Osteocyte (in vitro differentiated cells): ENCODE measurements at regions not wholly inside any gene's neighbourhood (a gene's known extent, or its start where the extent isn't known, plus 50 kb on each side); places are given as distances from the start of the nearest gene placed in this dataset.

ENCODE experiments used
- DNase-seq: peaks from one replicate; pipeline ENCODE4 v3.0.0; 2021; ENCODE audit warnings: mixed read lengths; ENCODE audit not compliant: unreplicated experiment; ENCODE audit errors: extremely low spot score
- H3K27ac Mint-ChIP-seq: one replicate; pipeline ENCODE4 v1.8.0; 2021; ENCODE audit warnings: mild to moderate bottlenecking, mixed read lengths; ENCODE audit not compliant: unreplicated experiment
- H3K27me3 Mint-ChIP-seq: one replicate; pipeline ENCODE4 v1.8.0; 2021; ENCODE audit warnings: mixed read lengths; ENCODE audit not compliant: unreplicated experiment
- H3K36me3 Mint-ChIP-seq: one replicate; pipeline ENCODE4 v1.8.0; 2021; ENCODE audit warnings: mixed read lengths; ENCODE audit not compliant: unreplicated experiment
- H3K4me1 Mint-ChIP-seq: one replicate; pipeline ENCODE4 v1.8.0; 2021; ENCODE audit warnings: mixed read lengths; ENCODE audit not compliant: unreplicated experiment
- H3K4me3 Mint-ChIP-seq: one replicate; pipeline ENCODE4 v1.8.0; 2021; ENCODE audit warnings: mild to moderate bottlenecking, moderate library complexity, mixed read lengths; ENCODE audit not compliant: unreplicated experiment
- H3K9me3 Mint-ChIP-seq: one replicate; pipeline ENCODE4 v1.8.0; 2021; ENCODE audit warnings: mixed read lengths; ENCODE audit not compliant: unreplicated experiment
- CTCF ChIP-seq: fragments of 200-600 bp; sonication (generic); IDR thresholded peaks from 2 replicates; pipeline ENCODE4 v1.5.0; 2021; ENCODE audit warnings: antibody characterized with exemption, mild to moderate bottlenecking, moderate library complexity

- DNase-seq, result no peak
- no peaks in the 10 kb centered on the region for H3K27me3 Mint-ChIP-seq
- no peak overlapping the region for H3K27ac Mint-ChIP-seq
- H3K4me1 Mint-ChIP-seq, result no peaks in the 10 kb centered on the region
- no peaks in the 10 kb centered on the region for H3K36me3 Mint-ChIP-seq
- TF ChIP-seq CTCF, result no peak
- no peaks in the 10 kb centered on the region for H3K9me3 Mint-ChIP-seq
- H3K4me3 Mint-ChIP-seq, result no peak overlapping the region
Measured at GRCh38 chr11:33479231-33479630, 221.4 kb downstream of the C11orf91 start.

- Mint-ChIP-seq H3K27me3 (no peaks in the 10 kb centered on the region), H3K27ac (no peak overlapping the region), H3K4me3 (no peak overlapping the region), H3K36me3 (no peaks in the 10 kb centered on the region), H3K9me3 (no peaks in the 10 kb centered on the region), H3K4me1 (no peaks in the 10 kb centered on the region)
- no peak for TF ChIP-seq CTCF
- no peak for DNase-seq
Measured at GRCh38 chr11:33478111-33478573, 221.0 kb downstream of the HIPK3 start.

- no peak for TF ChIP-seq CTCF
- no peaks in the 10 kb centered on the region for H3K27me3 Mint-ChIP-seq
- no peak overlapping the region for H3K27ac Mint-ChIP-seq
Measured at GRCh38 chr11:33476945-33477606, 219.9 kb downstream of the HIPK3 start.

GRCh38 chr11:33475993-33476392 is 218.8 kb downstream of the HIPK3 start:
- Mint-ChIP-seq H3K9me3 (no peaks in the 10 kb centered on the region), H3K4me3 (no peak overlapping the region), H3K36me3 (no peaks in the 10 kb centered on the region), H3K4me1 (no peaks in the 10 kb centered on the region), H3K27ac (no peak overlapping the region), H3K27me3 (no peaks in the 10 kb centered on the region)
- DNase-seq, result no peak
- no peak for TF ChIP-seq CTCF

More at GRCh38 chr11:33476945-33477606, 219.9 kb downstream of the HIPK3 start:
- no peak for DNase-seq
- H3K4me3 Mint-ChIP-seq, result no peak overlapping the region
- no peaks in the 10 kb centered on the region for H3K36me3 Mint-ChIP-seq
- H3K9me3 Mint-ChIP-seq, result no peaks in the 10 kb centered on the region
- H3K4me1 Mint-ChIP-seq, result no peaks in the 10 kb centered on the region

GRCh38 chr11:33474866-33475265 is 217.7 kb downstream of the HIPK3 start:
- no peak overlapping the region for H3K27ac Mint-ChIP-seq
- H3K4me3 Mint-ChIP-seq, result no peak overlapping the region

More at GRCh38 chr11:33474866-33475265, 217.7 kb downstream of the HIPK3 start:
- Mint-ChIP-seq H3K36me3 (no peaks in the 10 kb centered on the region), H3K27me3 (no peaks in the 10 kb centered on the region), H3K4me1 (no peaks in the 10 kb centered on the region), H3K9me3 (peaks cover 2% of the 10 kb centered on the region)
- no peak for TF ChIP-seq CTCF
- DNase-seq, result no peak
